GM18520 (cell line): ENCODE measurements at regions not wholly inside any gene's neighbourhood (a gene's known extent, or its start where the extent isn't known, plus 50 kb on each side); places are given as distances from the start of the nearest gene placed in this dataset.
"Not testable (repeated sequence)": the region's sequence is repeated elsewhere in the genome, so short reads cannot be mapped to it uniquely, and the experiment has no call there.

ENCODE experiments used
- ATAC-seq: cut with Tn5 transposase; IDR thresholded peaks from one replicate; pipeline ENCODE4 v1.9.1; 2021; ENCODE audit not compliant: unreplicated experiment

- ATAC-seq, result no peak
These were observed 99.8 kb downstream of the PSMG1 start for GRCh38 chr21:39083377-39084008.

GRCh38 chr21:39082656-39083376, 100.4 kb downstream of the PSMG1 start:
- ATAC-seq, result no peak

GRCh38 chr21:39080366-39080765, 102.9 kb downstream of the PSMG1 start:
- ATAC-seq, result no peak

GRCh38 chr21:39079617-39080016, 103.6 kb downstream of the PSMG1 start:
- no peak for ATAC-seq

GRCh38 chr21:39078322-39079065, 104.8 kb downstream of the PSMG1 start:
- ATAC-seq, result no peak

- ATAC-seq, result no peak
These were observed 105.4 kb downstream of the PSMG1 start for GRCh38 chr21:39077876-39078275.

GRCh38 chr21:39074508-39074907, 108.7 kb downstream of the PSMG1 start:
- no peak for ATAC-seq

- ATAC-seq, result no peak
These were observed 109.5 kb downstream of the PSMG1 start for GRCh38 chr21:39073717-39074116.

- no peak for ATAC-seq
These were observed 110.2 kb downstream of the PSMG1 start for GRCh38 chr21:39073063-39073462.

GRCh38 chr21:39072468-39072867, 110.8 kb downstream of the PSMG1 start:
- ATAC-seq, result no peak

GRCh38 chr21:39071623-39072214, 111.5 kb downstream of the PSMG1 start:
- no peak for ATAC-seq

- not testable (repeated sequence) for ATAC-seq
These were observed 113.4 kb downstream of the PSMG1 start for GRCh38 chr21:39069856-39070255.

- ATAC-seq, result no peak
These were observed 116.1 kb downstream of the PSMG1 start for GRCh38 chr21:39066829-39067780.

- ATAC-seq, result no peak
These were observed 117.3 kb downstream of the PSMG1 start for GRCh38 chr21:39065917-39066316.

- ATAC-seq, result no peak
These were observed 118.8 kb downstream of the PSMG1 start for GRCh38 chr21:39064325-39065012.

- no peak for ATAC-seq
These were observed 119.7 kb downstream of the PSMG1 start for GRCh38 chr21:39063517-39063916.

- no peak for ATAC-seq
These were observed 121.1 kb downstream of the PSMG1 start for GRCh38 chr21:39062196-39062595.

- no peak for ATAC-seq
These were observed 121.5 kb downstream of the PSMG1 start for GRCh38 chr21:39061766-39062165.

GRCh38 chr21:39060485-39061083, 122.7 kb downstream of the PSMG1 start:
- no peak for ATAC-seq

- ATAC-seq, result no peak
These were observed 126.1 kb downstream of the PSMG1 start for GRCh38 chr21:39057121-39057520.
